Neural cell (in vitro differentiated cells): ENCODE measurements at regions not wholly inside any gene's neighbourhood (a gene's known extent, or its start where the extent isn't known, plus 50 kb on each side); places are given as distances from the start of the nearest gene placed in this dataset.

Experiments used
- CTCF ChIP-seq: fragments of 450-650 bp; IDR thresholded peaks from 2 replicates; pipeline ENCODE4 v1.5.1; 2014; ENCODE audit warnings: antibody characterized with exemption, mild to moderate bottlenecking, moderate library complexity; ENCODE audit not compliant: poor library complexity, severe bottlenecking
- EP300 ChIP-seq: fragments of 450-650 bp; conservative IDR thresholded peaks from 2 replicates; pipeline ENCODE4 v1.6.1; 2014; ENCODE audit warnings: antibody characterized with exemption, mild to moderate bottlenecking, moderate library complexity; ENCODE audit not compliant: poor library complexity, severe bottlenecking
- EZH2 ChIP-seq: fragments of 200-600, 300-800 bp; shearing (Covaris generic), sonication (generic); IDR thresholded peaks from 2 replicates; pipeline ENCODE4 v1.6.1; 2014; ENCODE audit warnings: antibody characterized with exemption, low read length, borderline replicate concordance, mild to moderate bottlenecking; ENCODE audit not compliant: insufficient read depth, poor library complexity, severe bottlenecking
- POLR2AphosphoS5 ChIP-seq: IDR thresholded peaks from 2 replicates; pipeline ENCODE4 v1.6.1; 2012
- RAD21 ChIP-seq: fragments of 450-650 bp; conservative IDR thresholded peaks from 2 replicates; pipeline ENCODE4 v1.6.1; 2014; ENCODE audit warnings: antibody characterized with exemption, mild to moderate bottlenecking, moderate library complexity
- REST ChIP-seq: IDR thresholded peaks from 2 replicates; pipeline ENCODE4 v1.6.1; 2012; ENCODE audit warnings: borderline replicate concordance
- TAF1 ChIP-seq: IDR thresholded peaks from 2 replicates; pipeline ENCODE4 v1.6.1; 2012; ENCODE audit warnings: low read depth

- no peak for TF ChIP-seq EZH2
- no peak for TF ChIP-seq RAD21
- TF ChIP-seq CTCF = no peak
- no peak for TF ChIP-seq TAF1
- no peak for TF ChIP-seq POLR2AphosphoS5
- no peak for TF ChIP-seq EP300
- no peak for TF ChIP-seq REST
Observed at GRCh38 chr7:149685455-149685854, 87.9 kb downstream of the ZNF467 start.
